GM23338 (cell line): ENCODE measurements at regions not wholly inside any gene's neighbourhood (a gene's known extent, or its start where the extent isn't known, plus 50 kb on each side); places are given as distances from the start of the nearest gene placed in this dataset.

Experiments used
- CREB1 ChIP-seq: fragments of 250-450 bp; sonication (Bioruptor Pico); IDR thresholded peaks from 2 replicates; pipeline ENCODE4 v1.5.0; 2020; ENCODE audit warnings: low read depth, mild to moderate bottlenecking, moderate library complexity
- CTCF ChIP-seq, 2 experiments: fragments of 200-600 bp in 1 of 2; sonication (generic) in 1 of 2; conservative IDR thresholded peaks; 2 replicates each; pipeline versions ENCODE4 v1.5.1 to v1.6.1; 2016 to 2017; ENCODE audit warnings: antibody characterized with exemption in 2 of 2, low read depth in 2 of 2, mild to moderate bottlenecking in 2 of 2, moderate library complexity in 1 of 2
- ETS1 ChIP-seq: IDR thresholded peaks from 2 replicates; pipeline ENCODE4 v1.6.1; 2016; ENCODE audit warnings: antibody characterized with exemption
- EZH2 ChIP-seq: fragments of 200-600 bp; sonication (generic); IDR thresholded peaks from one replicate; pipeline ENCODE4 v1.8.0; 2017; ENCODE audit warnings: antibody characterized with exemption, mild to moderate bottlenecking, low read depth; ENCODE audit not compliant: unreplicated experiment
- EZH2phosphoT487 ChIP-seq: fragments of 200-600 bp; sonication (generic); IDR thresholded peaks from one replicate; pipeline ENCODE4 v1.8.1; 2018; ENCODE audit warnings: antibody characterized with exemption; ENCODE audit not compliant: unreplicated experiment
- JUNB ChIP-seq: IDR thresholded peaks from one replicate; pipeline ENCODE4 v1.6.1; 2016; ENCODE audit warnings: antibody characterized with exemption; ENCODE audit not compliant: unreplicated experiment
- NANOG ChIP-seq: IDR thresholded peaks from 2 replicates; pipeline ENCODE4 v1.6.1; 2016; ENCODE audit warnings: antibody characterized with exemption, borderline replicate concordance
- POLR2AphosphoS5 ChIP-seq: IDR thresholded peaks from 2 replicates; pipeline ENCODE4 v1.6.1; 2016; ENCODE audit warnings: antibody characterized with exemption, low read depth
- REST ChIP-seq: IDR thresholded peaks from one replicate; pipeline ENCODE4 v1.6.1; 2018; ENCODE audit warnings: antibody characterized with exemption; ENCODE audit not compliant: unreplicated experiment
- ZNF114 ChIP-seq: fragments of 250-450 bp; sonication (Bioruptor Pico); IDR thresholded peaks from 2 replicates; pipeline ENCODE4 v1.5.0; 2020; ENCODE audit warnings: mild to moderate bottlenecking, moderate library complexity
- ZNF462 ChIP-seq: fragments of 250-450 bp; sonication (Bioruptor Pico); IDR thresholded peaks from 2 replicates; pipeline ENCODE4 v1.5.0; 2020; ENCODE audit warnings: mild to moderate bottlenecking, moderate library complexity

- TF ChIP-seq EZH2phosphoT487: no peak
- no peak for TF ChIP-seq CTCF (conservative IDR thresholded peaks at IDR 0.05; ENCODE audit: low read depth in 2 of 2)
- no peak for TF ChIP-seq POLR2AphosphoS5
- TF ChIP-seq EZH2: no peak
- TF ChIP-seq NANOG: no peak
- TF ChIP-seq ZNF114 (CRISPR knock-in tag): no peak
- TF ChIP-seq ETS1: no peak
- TF ChIP-seq REST: no peak
- TF ChIP-seq ZNF462: no peak
- TF ChIP-seq CREB1: no peak
- TF ChIP-seq JUNB: no peak
Measured at GRCh38 chr4:123496421-123496820, 99.8 kb downstream of the SPRY1 start.
